ENCODE measurements at regions not wholly inside any gene's neighbourhood (a gene's known extent, or its start where the extent isn't known, plus 50 kb on each side); places are given as distances from the start of the nearest gene placed in this dataset.

DNA sequence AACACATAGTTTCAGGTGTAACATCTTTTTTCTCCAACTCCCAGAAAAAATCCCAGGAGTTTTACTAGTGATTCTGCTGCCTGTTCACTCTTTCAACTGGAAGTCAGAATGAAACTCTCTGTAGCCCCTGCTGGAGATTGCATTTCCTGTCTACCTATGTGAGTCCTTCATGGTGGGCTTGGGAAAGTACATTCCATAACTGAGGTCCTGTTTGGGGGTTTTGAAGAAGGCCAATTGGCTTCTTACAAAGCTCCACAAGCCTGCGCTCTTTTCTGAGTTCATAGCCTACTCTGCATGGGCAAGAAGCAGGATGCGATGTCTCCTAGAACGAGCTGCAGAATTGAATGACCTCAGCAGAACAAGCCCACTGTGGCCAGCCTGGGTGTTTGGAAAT lies 86.7 kb downstream of the LYZL2 start:
- TF ChIP-seq POLR2A (IDR thresholded peaks at IDR 0.05) = no peak
- TF ChIP-seq POLR2AphosphoS5 (IDR thresholded peaks at IDR 0.05) = no peak
- TF ChIP-seq, protein P1, sequence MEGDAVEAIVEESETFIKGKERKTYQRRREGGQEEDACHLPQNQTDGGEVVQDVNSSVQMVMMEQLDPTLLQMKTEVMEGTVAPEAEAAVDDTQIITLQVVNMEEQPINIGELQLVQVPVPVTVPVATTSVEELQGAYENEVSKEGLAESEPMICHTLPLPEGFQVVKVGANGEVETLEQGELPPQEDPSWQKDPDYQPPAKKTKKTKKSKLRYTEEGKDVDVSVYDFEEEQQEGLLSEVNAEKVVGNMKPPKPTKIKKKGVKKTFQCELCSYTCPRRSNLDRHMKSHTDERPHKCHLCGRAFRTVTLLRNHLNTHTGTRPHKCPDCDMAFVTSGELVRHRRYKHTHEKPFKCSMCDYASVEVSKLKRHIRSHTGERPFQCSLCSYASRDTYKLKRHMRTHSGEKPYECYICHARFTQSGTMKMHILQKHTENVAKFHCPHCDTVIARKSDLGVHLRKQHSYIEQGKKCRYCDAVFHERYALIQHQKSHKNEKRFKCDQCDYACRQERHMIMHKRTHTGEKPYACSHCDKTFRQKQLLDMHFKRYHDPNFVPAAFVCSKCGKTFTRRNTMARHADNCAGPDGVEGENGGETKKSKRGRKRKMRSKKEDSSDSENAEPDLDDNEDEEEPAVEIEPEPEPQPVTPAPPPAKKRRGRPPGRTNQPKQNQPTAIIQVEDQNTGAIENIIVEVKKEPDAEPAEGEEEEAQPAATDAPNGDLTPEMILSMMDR (IDR thresholded peaks at IDR 0.05) = no peak

Data from stomach (tissue), 4 donors.